Rectal smooth muscle tissue (tissue), 1 donor: ENCODE measurements at regions not wholly inside any gene's neighbourhood (a gene's known extent, or its start where the extent isn't known, plus 50 kb on each side); places are given as distances from the start of the nearest gene placed in this dataset.
"Not testable (repeated sequence)": the region's sequence is repeated elsewhere in the genome, so short reads cannot be mapped to it uniquely, and the experiment has no call there.

Source experiments
- H3K27ac ChIP-seq: one replicate; pipeline ENCODE4 v1.7.0; 2013; ENCODE audit warnings: low read depth, low read length, inconsistent platforms
- H3K27me3 ChIP-seq: one replicate; pipeline ENCODE4 v1.7.0; 2013; ENCODE audit warnings: low read length; ENCODE audit not compliant: control insufficient read depth, insufficient read depth
- H3K36me3 ChIP-seq: one replicate; pipeline ENCODE4 v1.7.0; 2013; ENCODE audit warnings: low read length; ENCODE audit not compliant: control insufficient read depth, insufficient read depth
- H3K4me1 ChIP-seq: one replicate; pipeline ENCODE4 v1.7.0; 2013; ENCODE audit warnings: low read length; ENCODE audit not compliant: control insufficient read depth, insufficient read depth
- H3K4me3 ChIP-seq: one replicate; pipeline ENCODE4 v1.7.0; 2013; ENCODE audit warnings: low read length
- H3K9ac ChIP-seq: one replicate; pipeline ENCODE4 v1.7.0; 2013; ENCODE audit warnings: low read length

GRCh38 chr17:53218723-53219122 is 604.0 kb upstream of the KIF2B start:
- Histone ChIP-seq H3K27me3 (no peaks in the 10 kb centered on the region), H3K4me1 (no peaks in the 10 kb centered on the region), H3K9ac (no peak overlapping the region), H3K27ac (no peak overlapping the region), H3K4me3 (no peak overlapping the region), H3K36me3 (no peaks in the 10 kb centered on the region)

DNA sequence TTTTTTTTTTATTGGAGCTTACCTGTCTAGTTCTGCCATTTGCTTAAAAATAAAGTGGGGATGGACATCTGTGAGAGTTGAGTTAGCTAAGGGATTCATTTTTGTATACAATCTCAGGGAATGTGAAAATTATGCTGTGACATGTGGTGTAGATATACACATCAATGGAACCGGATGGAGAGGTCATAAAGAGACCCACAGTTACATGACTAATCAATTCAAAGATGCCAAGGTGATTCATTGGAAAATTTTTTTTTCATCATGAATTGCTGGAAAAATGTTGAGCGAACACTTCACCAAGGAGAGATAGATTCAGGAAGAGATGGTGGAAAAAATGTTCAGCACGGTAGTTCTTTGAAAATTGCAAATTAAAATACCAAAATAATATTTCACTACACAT is 605.4 kb upstream of the KIF2B start:
- no peaks in the 10 kb centered on the region for H3K4me1 ChIP-seq
- H3K9ac ChIP-seq = no peak overlapping the region
- H3K36me3 ChIP-seq = no peaks in the 10 kb centered on the region
- H3K4me3 ChIP-seq = no peak overlapping the region
- no peaks in the 10 kb centered on the region for H3K27me3 ChIP-seq
- no peak overlapping the region for H3K27ac ChIP-seq

- not testable (repeated sequence) for H3K36me3 ChIP-seq, H3K9ac ChIP-seq, H3K4me3 ChIP-seq, H3K27me3 ChIP-seq, H3K4me1 ChIP-seq, H3K27ac ChIP-seq
Observed at GRCh38 chr17:53208935-53209334, 613.8 kb upstream of the KIF2B start.

GRCh38 chr17:53193044-53193443 is 629.7 kb upstream of the KIF2B start:
- no peak overlapping the region for H3K4me3 ChIP-seq
- H3K4me1 ChIP-seq = no peaks in the 10 kb centered on the region
- H3K27me3 ChIP-seq = no peaks in the 10 kb centered on the region
- H3K9ac ChIP-seq = no peak overlapping the region
- no peaks in the 10 kb centered on the region for H3K36me3 ChIP-seq
- no peak overlapping the region for H3K27ac ChIP-seq

DNA sequence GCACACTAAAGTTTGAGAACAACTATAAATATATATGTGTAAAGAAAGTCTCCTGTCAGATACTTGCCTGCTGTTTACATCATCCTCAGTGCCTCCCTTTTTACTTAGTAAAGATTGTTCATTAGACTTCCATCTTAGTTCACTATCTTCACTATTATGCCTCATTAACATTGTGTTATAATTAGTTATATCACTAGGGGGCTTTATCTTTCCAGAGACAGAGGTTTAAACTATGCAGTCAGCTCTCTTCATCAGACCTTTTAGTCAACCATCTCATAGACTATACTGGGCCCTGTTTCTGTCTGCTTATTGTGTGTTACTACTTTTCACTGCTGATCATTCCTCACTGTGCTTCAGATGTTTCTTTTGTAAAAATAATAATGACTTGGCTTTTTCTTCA is 630.8 kb upstream of the KIF2B start:
- H3K27me3 ChIP-seq = no peaks in the 10 kb centered on the region
- no peaks in the 10 kb centered on the region for H3K4me1 ChIP-seq
- no peak overlapping the region for H3K27ac ChIP-seq
- H3K4me3 ChIP-seq = no peak overlapping the region
- H3K9ac ChIP-seq = no peak overlapping the region
- no peaks in the 10 kb centered on the region for H3K36me3 ChIP-seq

DNA sequence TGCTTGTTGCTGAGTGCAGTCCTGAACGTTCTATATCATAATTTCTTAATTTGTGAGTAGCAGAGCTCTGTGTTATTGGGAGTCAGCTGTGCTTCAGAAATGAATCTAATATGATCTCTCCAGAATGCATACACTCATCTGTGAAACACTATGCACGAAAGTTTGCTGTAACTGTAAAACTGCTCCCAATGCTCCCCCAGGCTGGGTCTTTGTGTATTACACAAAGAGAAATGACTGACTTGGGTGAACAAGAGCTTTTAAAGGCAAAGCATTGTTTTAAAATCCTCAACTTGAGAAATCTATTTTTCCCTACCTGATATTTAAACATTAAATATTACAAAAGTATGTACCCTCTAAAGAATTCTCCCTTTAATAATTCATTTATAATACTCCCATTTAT is 636.7 kb upstream of the KIF2B start:
- H3K27ac ChIP-seq = no peak overlapping the region
- no peaks in the 10 kb centered on the region for H3K36me3 ChIP-seq
- H3K4me3 ChIP-seq = no peak overlapping the region
- H3K27me3 ChIP-seq = no peaks in the 10 kb centered on the region
- H3K4me1 ChIP-seq = no peaks in the 10 kb centered on the region
- no peak overlapping the region for H3K9ac ChIP-seq

- Histone ChIP-seq H3K27me3 (no peaks in the 10 kb centered on the region), H3K36me3 (no peaks in the 10 kb centered on the region), H3K4me1 (no peaks in the 10 kb centered on the region), H3K9ac (no peak overlapping the region), H3K4me3 (no peak overlapping the region), H3K27ac (no peak overlapping the region)
Observed at GRCh38 chr17:53176629-53177028, 646.1 kb upstream of the KIF2B start.

DNA sequence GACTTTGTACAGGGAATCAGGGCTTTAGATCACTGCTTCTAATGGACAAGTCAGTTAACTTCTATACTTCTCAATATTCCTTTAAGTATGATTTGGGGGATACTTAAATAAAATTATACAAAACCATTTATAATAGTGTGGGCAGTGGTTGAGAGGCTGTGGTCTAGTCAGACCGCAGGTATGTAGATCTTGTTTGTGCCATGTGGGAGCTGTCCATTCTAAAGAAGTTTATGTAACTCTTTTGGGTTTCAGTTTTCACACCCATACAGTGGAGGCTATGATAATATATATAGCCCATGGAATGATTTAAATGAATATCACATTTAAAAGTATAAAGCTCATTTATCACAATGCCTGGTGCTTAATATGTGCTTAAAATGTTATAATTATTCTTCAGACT is 654.3 kb upstream of the KIF2B start:
- no peaks in the 10 kb centered on the region for H3K4me1 ChIP-seq
- H3K36me3 ChIP-seq = no peaks in the 10 kb centered on the region
- H3K9ac ChIP-seq = no peak overlapping the region
- H3K4me3 ChIP-seq = no peak overlapping the region
- no peak overlapping the region for H3K27ac ChIP-seq
- no peaks in the 10 kb centered on the region for H3K27me3 ChIP-seq

GRCh38 chr17:53166731-53167130 is 656.0 kb upstream of the KIF2B start:
- H3K27me3 ChIP-seq = no peaks in the 10 kb centered on the region
- no peak overlapping the region for H3K27ac ChIP-seq
- no peaks in the 10 kb centered on the region for H3K36me3 ChIP-seq
- no peak overlapping the region for H3K9ac ChIP-seq
- H3K4me1 ChIP-seq = no peaks in the 10 kb centered on the region
- H3K4me3 ChIP-seq = no peak overlapping the region

- H3K4me1 ChIP-seq = no peaks in the 10 kb centered on the region
- no peaks in the 10 kb centered on the region for H3K27me3 ChIP-seq
- no peak overlapping the region for H3K4me3 ChIP-seq
- H3K27ac ChIP-seq = no peak overlapping the region
- H3K9ac ChIP-seq = no peak overlapping the region
- H3K36me3 ChIP-seq = no peaks in the 10 kb centered on the region
Observed at GRCh38 chr17:53150101-53150698, 672.5 kb upstream of the KIF2B start.

- H3K27me3 ChIP-seq = no peaks in the 10 kb centered on the region
- H3K4me1 ChIP-seq = no peaks in the 10 kb centered on the region
- H3K4me3 ChIP-seq = no peak overlapping the region
- no peak overlapping the region for H3K9ac ChIP-seq
- H3K36me3 ChIP-seq = no peaks in the 10 kb centered on the region
- H3K27ac ChIP-seq = no peak overlapping the region
Observed at GRCh38 chr17:53149316-53149715, 673.4 kb upstream of the KIF2B start.

DNA sequence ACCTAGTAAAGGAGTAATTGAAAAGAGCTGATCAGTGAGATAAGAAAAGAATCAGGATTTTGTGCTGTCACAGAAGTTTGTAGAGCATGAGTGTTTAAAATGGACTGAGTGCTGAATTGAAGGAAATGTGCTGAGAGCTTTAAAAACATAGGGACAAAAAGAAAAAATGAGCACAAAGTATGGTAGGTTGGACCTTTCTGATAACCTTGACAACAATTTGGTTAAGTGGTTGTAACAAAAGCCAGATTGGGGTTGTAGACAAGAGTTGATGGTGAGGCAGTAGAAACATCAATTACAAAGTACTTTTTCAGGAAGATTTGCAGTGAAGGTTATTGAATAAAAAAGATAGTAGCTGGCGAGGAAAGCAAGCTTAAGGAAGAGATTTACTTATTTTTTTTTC is 674.7 kb upstream of the KIF2B start:
- Histone ChIP-seq H3K27ac (no peak overlapping the region), H3K9ac (no peak overlapping the region), H3K4me1 (no peaks in the 10 kb centered on the region), H3K36me3 (no peaks in the 10 kb centered on the region), H3K4me3 (no peak overlapping the region), H3K27me3 (no peaks in the 10 kb centered on the region)

- H3K4me3 ChIP-seq = no peak overlapping the region
- H3K27me3 ChIP-seq = no peaks in the 10 kb centered on the region
- no peak overlapping the region for H3K9ac ChIP-seq
- H3K27ac ChIP-seq = no peak overlapping the region
- H3K4me1 ChIP-seq = no peaks in the 10 kb centered on the region
- H3K36me3 ChIP-seq = no peaks in the 10 kb centered on the region
Observed at GRCh38 chr17:53142890-53143289, 679.8 kb upstream of the KIF2B start.
